HepG2 (cell line): ENCODE measurements at regions not wholly inside any gene's neighbourhood (a gene's known extent, or its start where the extent isn't known, plus 50 kb on each side); places are given as distances from the start of the nearest gene placed in this dataset.

Source experiments
- ATAC-seq: fragments of 200-7000 bp; cut with Tn5 transposase; 3 replicates; pipeline ENCODE4 v1.9.1; 2020; ENCODE audit warnings: mild to moderate bottlenecking, moderate library complexity
- BruUV-seq: library from RNA; stranded (reverse); fragments of 400-500 nt; replicated peaks from 2 replicates; lab custom pipeline; 2021; lab: Mats Ljungman, UMichigan
- CTCF ChIA-PET: fragments of 300-600 bp; formaldehyde crosslinking; extraction: SDS; loops from one replicate; lab custom pipeline; 2021; ENCODE audit warnings: low total read pairs, inconsistent platforms, low intra/inter-chr PET ratio; lab: Yijun Ruan, JAX
- POLR2A ChIA-PET: fragments of 350-600 bp; sonication (Branson Sonifier 250); formaldehyde crosslinking; loops from one replicate; lab custom pipeline; 2020; ENCODE audit warnings: antibody characterized with exemption, inconsistent platforms; lab: Yijun Ruan, JAX
- DNase-seq: peaks from one replicate; pipeline ENCODE4 v3.0.0-alpha.2; 2015; ENCODE audit warnings: low spot score
- FAIRE-seq: peaks from 3 replicates; lab custom pipeline; 2011; peaks lifted over from hg19 to GRCh38; lab: Jason Lieb, UNC
- H2AFZ ChIP-seq: one replicate; pipeline ENCODE4 v1.6.1; 2011; ENCODE audit warnings: low read length, inconsistent platforms
- H3K27ac ChIP-seq: fragments of 300-600 bp; 3 replicates; pipeline ENCODE4 v1.8.0; 2011; ENCODE audit warnings: mixed run types, mild to moderate bottlenecking, mixed read lengths, low read length, inconsistent platforms; ENCODE audit not compliant: insufficient read depth; ENCODE audit errors: extremely low read length
- H3K27me3 ChIP-seq, 2 experiments: fragments of 200-600 bp in 1 of 2; 2 replicates in 1 of 2; 3 replicates in 1 of 2; pipeline versions ENCODE4 v1.6.0 to v1.8.0; 2011; ENCODE audit warnings: low read length in 2 of 2, mild to moderate bottlenecking in 2 of 2, moderate library complexity in 2 of 2, inconsistent platforms in 1 of 2; ENCODE audit not compliant: insufficient read depth in 2 of 2, control insufficient read depth in 1 of 2
- H3K36me3 ChIP-seq, 2 experiments: fragments of 200-600 bp in 1 of 2; replicated peaks in 1 of 2; 2 replicates in 1 of 2; 3 replicates in 1 of 2; pipeline versions ENCODE4 v1.5.1 to v1.8.0; 2011; ENCODE audit warnings: low read length in 2 of 2, inconsistent platforms in 1 of 2; ENCODE audit not compliant: insufficient read depth in 2 of 2, control insufficient read depth in 1 of 2
- H3K4me1 ChIP-seq: 2 replicates; pipeline ENCODE4 v1.5.1; 2012; ENCODE audit warnings: low read length, inconsistent platforms; ENCODE audit not compliant: insufficient read depth
- H3K4me2 ChIP-seq: 2 replicates; pipeline ENCODE4 v1.6.0; 2011; ENCODE audit warnings: low read depth, low read length, inconsistent platforms
- H3K4me3 ChIP-seq, 3 experiments: fragments of 200-600 bp in 1 of 3; sonication (generic), shearing (Covaris generic) in 1 of 3; replicated peaks in 1 of 3; 2 replicates each; pipeline ENCODE4 v1.5.1; 2011 to 2016; ENCODE audit warnings: low read length in 3 of 3, inconsistent platforms in 2 of 3, low read depth in 2 of 3, mild to moderate bottlenecking in 2 of 3, control low read depth in 1 of 3, mixed read lengths in 1 of 3; ENCODE audit not compliant: insufficient read depth in 1 of 3
- H3K79me2 ChIP-seq: one replicate; pipeline ENCODE4 v1.6.1; 2011; ENCODE audit warnings: low read length, inconsistent platforms; ENCODE audit not compliant: insufficient read depth
- H3K9ac ChIP-seq: 2 replicates; pipeline ENCODE4 v1.6.0; 2011; ENCODE audit warnings: mild to moderate bottlenecking, low read depth, low read length, inconsistent platforms; ENCODE audit not compliant: insufficient read depth
- H3K9me3 ChIP-seq: 2 replicates; pipeline ENCODE4 v1.5.1; 2012; ENCODE audit warnings: mild to moderate bottlenecking, low read length
- H4K20me1 ChIP-seq: 2 replicates; pipeline ENCODE4 v1.6.0; 2011; ENCODE audit warnings: inconsistent platforms, mild to moderate bottlenecking, low read length, moderate library complexity; ENCODE audit not compliant: insufficient read depth
- GZF1 ChIP-seq: sonication (generic); formaldehyde crosslinking; IDR thresholded peaks from 2 replicates; pipeline ENCODE4 v1.5.1; 2020; ENCODE audit warnings: mild to moderate bottlenecking, missing genetic modification reagents
- SMAD1 ChIP-seq: sonication (generic); formaldehyde crosslinking; IDR thresholded peaks from 2 replicates; pipeline ENCODE4 v1.4.0; 2020; ENCODE audit warnings: missing genetic modification reagents, low read depth, mild to moderate bottlenecking, borderline replicate concordance
- YY1 ChIP-seq: IDR thresholded peaks from 2 replicates; pipeline ENCODE4 v1.6.1; 2011; ENCODE audit warnings: low read length, low read depth, moderate library complexity, mild to moderate bottlenecking; ENCODE audit not compliant: insufficient read depth, insufficient replicate concordance
- ZNF160 ChIP-seq: sonication (generic); formaldehyde crosslinking; IDR thresholded peaks from 2 replicates; pipeline ENCODE4 v1.8.0; 2022; ENCODE audit warnings: mild to moderate bottlenecking, inconsistent platforms, missing genetic modification reagents
- ZNF24 ChIP-seq: fragments of 450-650 bp; IDR thresholded peaks from 2 replicates; pipeline ENCODE4 v1.6.1; 2017; ENCODE audit warnings: antibody characterized with exemption, mild to moderate bottlenecking
- ZNF570 ChIP-seq: sonication (generic); formaldehyde crosslinking; IDR thresholded peaks from 2 replicates; pipeline ENCODE4 v1.4.0; 2020; ENCODE audit warnings: mild to moderate bottlenecking, missing genetic modification reagents, borderline replicate concordance
- WGBS: methylation state at CpG from one replicate; pipeline ENCODE4 v1.1.6; 2017; ENCODE audit warnings: low lambda C conversion rate; 5-methylcytosine and 5-hydroxymethylcytosine counted together
- in situ Hi-C: cut with HindIII; loops from 2 replicates; pipeline ENCODE4 v1.10.0; 2017; ENCODE audit warnings: low pct_unique_long_range_greater_than_20kb; ENCODE audit not compliant: extremely low pct_ligation_motif_present
- intact Hi-C: fragments of 100-400 bp; cut with micrococcal nuclease; formaldehyde crosslinking; loops from one replicate; pipeline ENCODE4 v1.10.0; 2022; ENCODE audit not compliant: unreplicated experiment
- TF ChIP-seq, protein P1 (sequence below): sonication (generic); formaldehyde crosslinking; IDR thresholded peaks from 2 replicates; pipeline ENCODE4 v1.8.0; 2022; ENCODE audit warnings: missing genetic modification reagents, mild to moderate bottlenecking, moderate library complexity, borderline replicate concordance

DNA sequence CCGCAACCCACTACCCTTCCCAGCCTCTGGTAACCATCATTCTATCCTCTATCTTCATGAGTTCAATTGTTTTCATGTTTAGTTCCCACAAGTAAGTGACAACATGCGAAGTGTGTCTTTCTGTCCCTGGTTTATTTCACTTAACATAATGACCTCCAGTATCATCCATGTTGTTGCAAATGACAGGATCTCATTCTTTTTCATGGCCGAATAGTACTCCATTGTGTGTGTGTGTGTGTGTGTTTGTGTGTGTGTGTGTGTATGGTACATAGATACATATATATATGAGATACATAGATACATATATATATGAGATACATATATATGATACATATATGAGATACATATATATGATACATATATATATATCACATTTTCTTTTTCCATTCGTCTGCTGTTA lies 196.3 kb upstream of the STK17B start (continued):
- TF ChIP-seq ZNF570 (CRISPR knock-in tag) (no peak), SMAD1 (no peak), YY1 (no peak)

DNA sequence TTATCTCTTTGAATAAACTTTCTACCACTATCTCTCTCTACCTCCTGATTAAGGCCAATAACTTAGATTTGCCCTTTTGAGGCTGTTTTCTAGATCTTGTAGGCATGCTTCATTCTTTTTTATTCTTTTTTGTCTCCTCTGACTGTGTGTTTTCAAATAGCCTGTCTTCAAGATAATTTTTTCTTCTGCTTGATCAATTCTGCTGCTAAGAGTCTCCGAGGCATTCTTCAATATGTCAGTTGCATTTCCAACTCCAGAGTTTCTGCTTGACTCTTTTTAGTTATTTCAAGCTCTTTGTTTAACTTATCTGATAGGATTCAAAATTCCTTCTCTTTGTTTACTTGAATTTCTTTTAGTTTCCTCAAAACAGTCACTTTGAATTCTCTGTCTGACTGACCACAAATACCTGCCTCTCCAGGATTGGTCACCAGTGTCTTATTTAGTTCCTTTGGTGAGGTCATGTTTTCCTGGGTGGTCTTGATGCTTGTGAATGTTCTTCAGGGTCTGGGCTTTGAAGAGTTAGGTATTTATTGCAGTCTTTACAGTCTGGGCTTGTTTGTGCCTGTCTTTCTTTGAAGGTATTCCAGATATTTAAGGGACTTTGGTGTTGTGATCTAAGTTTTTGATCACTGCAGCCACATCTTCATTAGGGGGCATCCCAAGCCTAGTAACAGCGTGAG lies 197.3 kb upstream of the STK17B start:
- DNase-seq (no peak), FAIRE-seq (no peak)
- 3% methylated on average over 2 of the region's 2 CpGs for WGBS
- intact Hi-C loops = no loop called here
- Histone ChIP-seq H3K4me3 (no peak overlapping the region), H3K79me2 (no peaks in the 10 kb centered on the region), H3K4me2 (no peak overlapping the region), H3K27me3 (no peaks in the 10 kb centered on the region), H3K9me3 (no peaks in the 10 kb centered on the region), H3K9ac (no peak overlapping the region), H3K27ac (no peak overlapping the region)
- CTCF ChIA-PET = no interaction called here
- POLR2A ChIA-PET = no interaction called here
- BruUV-seq = no TSS peak
- TF ChIP-seq ZNF24 (no peak), ZNF160 (CRISPR knock-in tag) (peak; percentile 94), GZF1 (CRISPR knock-in tag) (no peak)
- TF ChIP-seq, protein P1, sequence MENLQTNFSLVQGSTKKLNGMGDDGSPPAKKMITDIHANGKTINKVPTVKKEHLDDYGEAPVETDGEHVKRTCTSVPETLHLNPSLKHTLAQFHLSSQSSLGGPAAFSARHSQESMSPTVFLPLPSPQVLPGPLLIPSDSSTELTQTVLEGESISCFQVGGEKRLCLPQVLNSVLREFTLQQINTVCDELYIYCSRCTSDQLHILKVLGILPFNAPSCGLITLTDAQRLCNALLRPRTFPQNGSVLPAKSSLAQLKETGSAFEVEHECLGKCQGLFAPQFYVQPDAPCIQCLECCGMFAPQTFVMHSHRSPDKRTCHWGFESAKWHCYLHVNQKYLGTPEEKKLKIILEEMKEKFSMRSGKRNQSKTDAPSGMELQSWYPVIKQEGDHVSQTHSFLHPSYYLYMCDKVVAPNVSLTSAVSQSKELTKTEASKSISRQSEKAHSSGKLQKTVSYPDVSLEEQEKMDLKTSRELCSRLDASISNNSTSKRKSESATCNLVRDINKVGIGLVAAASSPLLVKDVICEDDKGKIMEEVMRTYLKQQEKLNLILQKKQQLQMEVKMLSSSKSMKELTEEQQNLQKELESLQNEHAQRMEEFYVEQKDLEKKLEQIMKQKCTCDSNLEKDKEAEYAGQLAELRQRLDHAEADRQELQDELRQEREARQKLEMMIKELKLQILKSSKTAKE = no peak
- TF ChIP-seq, all 625 proteins: peak for 1
- H3K4me1 ChIP-seq = no peaks in the 10 kb centered on the region
- H2AFZ ChIP-seq = no peak overlapping the region
- no peaks in the 10 kb centered on the region for H3K36me3 ChIP-seq
- ATAC-seq = no peak
- in situ Hi-C loops = no loop called here
- H4K20me1 ChIP-seq = no peaks in the 10 kb centered on the region
